ENCODE measurements at regions not wholly inside any gene's neighbourhood (a gene's known extent, or its start where the extent isn't known, plus 50 kb on each side); places are given as distances from the start of the nearest gene placed in this dataset.

GRCh38 chr17:59512844-59513385, 52.5 kb upstream of the DHX40 start:
- Mint-ChIP-seq H3K4me3 (no peak overlapping the region), H3K27ac (no peak overlapping the region), H3K27me3 (ENCODE audit: low read depth, poor library complexity) (peaks cover 7% of the 10 kb centered on the region), H3K9me3 (no peaks in the 10 kb centered on the region), H3K36me3 (ENCODE audit: low read depth) (no peaks in the 10 kb centered on the region), H3K4me1 (no peaks in the 10 kb centered on the region)
- TF ChIP-seq, protein P1, sequence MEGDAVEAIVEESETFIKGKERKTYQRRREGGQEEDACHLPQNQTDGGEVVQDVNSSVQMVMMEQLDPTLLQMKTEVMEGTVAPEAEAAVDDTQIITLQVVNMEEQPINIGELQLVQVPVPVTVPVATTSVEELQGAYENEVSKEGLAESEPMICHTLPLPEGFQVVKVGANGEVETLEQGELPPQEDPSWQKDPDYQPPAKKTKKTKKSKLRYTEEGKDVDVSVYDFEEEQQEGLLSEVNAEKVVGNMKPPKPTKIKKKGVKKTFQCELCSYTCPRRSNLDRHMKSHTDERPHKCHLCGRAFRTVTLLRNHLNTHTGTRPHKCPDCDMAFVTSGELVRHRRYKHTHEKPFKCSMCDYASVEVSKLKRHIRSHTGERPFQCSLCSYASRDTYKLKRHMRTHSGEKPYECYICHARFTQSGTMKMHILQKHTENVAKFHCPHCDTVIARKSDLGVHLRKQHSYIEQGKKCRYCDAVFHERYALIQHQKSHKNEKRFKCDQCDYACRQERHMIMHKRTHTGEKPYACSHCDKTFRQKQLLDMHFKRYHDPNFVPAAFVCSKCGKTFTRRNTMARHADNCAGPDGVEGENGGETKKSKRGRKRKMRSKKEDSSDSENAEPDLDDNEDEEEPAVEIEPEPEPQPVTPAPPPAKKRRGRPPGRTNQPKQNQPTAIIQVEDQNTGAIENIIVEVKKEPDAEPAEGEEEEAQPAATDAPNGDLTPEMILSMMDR (IDR thresholded peaks at IDR 0.05), result no peak
- DNase-seq, result no peak

DNA sequence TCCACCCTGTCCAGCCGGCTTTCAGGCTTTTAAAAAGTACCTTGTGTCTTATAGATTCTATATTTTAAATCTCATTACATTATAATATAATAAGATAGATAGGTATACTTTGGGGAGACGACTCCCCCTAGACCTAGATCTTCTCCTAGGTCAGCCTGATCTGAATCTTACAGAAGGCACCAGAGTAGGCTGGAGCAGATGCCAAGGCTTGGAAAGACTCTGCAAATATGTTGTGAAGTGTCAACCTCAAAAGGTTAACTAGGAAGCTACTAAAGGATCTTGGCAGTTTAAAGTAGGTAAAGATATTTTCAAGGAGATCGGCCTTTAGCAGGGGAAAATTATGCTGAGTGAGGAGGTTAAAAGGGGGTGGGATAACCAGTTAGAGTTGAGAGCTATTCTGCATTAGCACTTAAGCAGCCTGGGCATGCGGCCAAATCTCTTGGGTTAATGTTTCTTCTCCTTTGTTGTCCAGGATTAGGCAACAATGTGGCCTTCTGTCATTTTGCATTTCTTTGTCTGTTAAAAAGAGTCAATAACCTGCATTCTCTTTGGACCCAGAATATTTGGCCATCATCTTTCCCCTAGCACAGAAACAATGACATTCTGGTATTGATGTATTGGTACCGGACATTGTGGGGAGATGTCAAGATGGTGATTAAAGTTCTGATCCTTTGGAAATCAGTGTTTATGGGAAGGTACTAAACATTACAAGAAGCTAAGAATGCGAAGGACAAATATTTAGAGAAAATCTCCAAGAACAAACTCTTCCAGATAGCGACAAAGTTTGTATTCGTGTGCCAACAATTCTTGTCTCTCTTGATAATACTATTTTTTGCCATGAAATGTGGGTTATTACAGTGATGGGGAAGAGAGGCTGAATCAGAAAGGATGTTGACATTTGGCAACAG, 51.2 kb upstream of the DHX40 start:
- Mint-ChIP-seq H3K27ac (no peak overlapping the region), H3K27me3 (ENCODE audit: low read depth, poor library complexity) (peaks cover 7% of the 10 kb centered on the region), H3K4me1 (no peaks in the 10 kb centered on the region), H3K9me3 (no peaks in the 10 kb centered on the region), H3K36me3 (ENCODE audit: low read depth) (no peaks in the 10 kb centered on the region), H3K4me3 (no peak overlapping the region)
- DNase-seq, result no peak
- TF ChIP-seq, protein P1 (IDR thresholded peaks at IDR 0.05), result no peak
